GM23338 (cell line): ENCODE measurements at regions not wholly inside any gene's neighbourhood (a gene's known extent, or its start where the extent isn't known, plus 50 kb on each side); places are given as distances from the start of the nearest gene placed in this dataset.
A peak's percentile ranks its signal among the peaks of the same experiment; 100 is the strongest.

Experiments used
- ATAC-seq: fragments of 200-7000 bp; cut with Tn5 transposase; 3 replicates; pipeline ENCODE4 v1.9.1; 2020
- DNase-seq: peaks from one replicate; pipeline ENCODE4 v3.0.0-alpha.2; 2015; ENCODE audit warnings: low spot score
- H2AFZ ChIP-seq: fragments of 200-600 bp; sonication (generic); 2 replicates; pipeline ENCODE4 v1.8.0; 2016; ENCODE audit warnings: antibody characterized with exemption, mild to moderate bottlenecking, moderate library complexity
- H3F3A ChIP-seq: fragments of 200-600 bp; sonication (generic); replicated peaks from 2 replicates; pipeline ENCODE4 v1.8.0; 2017; ENCODE audit warnings: antibody characterized with exemption, mixed run types, low read depth
- H3K27ac ChIP-seq: fragments of 200-600 bp; sonication (generic); 2 replicates; pipeline ENCODE4 v1.6.1; 2016; ENCODE audit warnings: low read depth
- H3K27me3 ChIP-seq: fragments of 200-600 bp; sonication (generic); 2 replicates; pipeline ENCODE4 v1.8.0; 2016; ENCODE audit warnings: mild to moderate bottlenecking, mixed run types, moderate library complexity; ENCODE audit not compliant: insufficient read depth
- H3K36me3 ChIP-seq: fragments of 200-600 bp; sonication (generic); 2 replicates; pipeline ENCODE4 v1.8.0; 2016; ENCODE audit warnings: mild to moderate bottlenecking; ENCODE audit not compliant: insufficient read depth
- H3K4me1 ChIP-seq: fragments of 200-600 bp; sonication (generic); 2 replicates; pipeline ENCODE4 v1.8.0; 2016; ENCODE audit warnings: mild to moderate bottlenecking, moderate library complexity; ENCODE audit not compliant: insufficient read depth
- H3K4me2 ChIP-seq: fragments of 200-600 bp; sonication (generic); 2 replicates; pipeline ENCODE4 v1.7.1; 2017; ENCODE audit warnings: mixed run types
- H3K4me3 ChIP-seq: fragments of 200-600 bp; sonication (generic); 2 replicates; pipeline ENCODE4 v1.6.1; 2016; ENCODE audit warnings: mixed run types
- H3K79me2 ChIP-seq: fragments of 200-600 bp; sonication (generic); replicated peaks from 2 replicates; pipeline ENCODE4 v1.8.0; 2017; ENCODE audit warnings: mild to moderate bottlenecking; ENCODE audit not compliant: insufficient read depth
- H3K9me2 ChIP-seq: fragments of 200-600 bp; sonication (generic); 2 replicates; pipeline ENCODE4 v1.8.0; 2017; ENCODE audit not compliant: insufficient read depth
- H4K20me1 ChIP-seq: fragments of 200-600 bp; sonication (generic); replicated peaks from 2 replicates; pipeline ENCODE4 v1.8.0; 2017; ENCODE audit warnings: mild to moderate bottlenecking; ENCODE audit not compliant: insufficient read depth
- H3K27ac Mint-ChIP-seq: 2 replicates; pipeline ENCODE4 v1.8.0; 2020; ENCODE audit warnings: inconsistent platforms, mild to moderate bottlenecking, moderate library complexity, mixed read lengths
- H3K27me3 Mint-ChIP-seq: 3 replicates; pipeline ENCODE4 v1.8.0; 2022; ENCODE audit warnings: low read depth, mild to moderate bottlenecking, moderate library complexity, mixed read lengths, inconsistent platforms; ENCODE audit not compliant: insufficient read depth, poor library complexity
- H3K36me3 Mint-ChIP-seq: 3 replicates; pipeline ENCODE4 v1.8.0; 2021; ENCODE audit warnings: low read depth, mild to moderate bottlenecking, inconsistent platforms, moderate library complexity, mixed read lengths
- H3K4me1 Mint-ChIP-seq: 3 replicates; pipeline ENCODE4 v1.8.0; 2020; ENCODE audit warnings: mild to moderate bottlenecking, inconsistent platforms, mixed read lengths
- H3K4me3 Mint-ChIP-seq: 3 replicates; pipeline ENCODE4 v1.8.0; 2021; ENCODE audit warnings: moderate library complexity, mild to moderate bottlenecking, inconsistent platforms, mixed read lengths
- H3K9me3 Mint-ChIP-seq: 3 replicates; pipeline ENCODE4 v1.8.0; 2020; ENCODE audit warnings: moderate library complexity, mild to moderate bottlenecking, inconsistent platforms, mixed read lengths
- CREB1 ChIP-seq: fragments of 250-450 bp; sonication (Bioruptor Pico); IDR thresholded peaks from 2 replicates; pipeline ENCODE4 v1.5.0; 2020; ENCODE audit warnings: low read depth, mild to moderate bottlenecking, moderate library complexity
- EZH2 ChIP-seq: fragments of 200-600 bp; sonication (generic); IDR thresholded peaks from one replicate; pipeline ENCODE4 v1.8.0; 2017; ENCODE audit warnings: antibody characterized with exemption, mild to moderate bottlenecking, low read depth; ENCODE audit not compliant: unreplicated experiment
- EZH2phosphoT487 ChIP-seq: fragments of 200-600 bp; sonication (generic); IDR thresholded peaks from one replicate; pipeline ENCODE4 v1.8.1; 2018; ENCODE audit warnings: antibody characterized with exemption; ENCODE audit not compliant: unreplicated experiment
- JUNB ChIP-seq: IDR thresholded peaks from one replicate; pipeline ENCODE4 v1.6.1; 2016; ENCODE audit warnings: antibody characterized with exemption; ENCODE audit not compliant: unreplicated experiment
- NANOG ChIP-seq: IDR thresholded peaks from 2 replicates; pipeline ENCODE4 v1.6.1; 2016; ENCODE audit warnings: antibody characterized with exemption, borderline replicate concordance
- POLR2AphosphoS5 ChIP-seq: IDR thresholded peaks from 2 replicates; pipeline ENCODE4 v1.6.1; 2016; ENCODE audit warnings: antibody characterized with exemption, low read depth
- STAT1 ChIP-seq: IDR thresholded peaks from one replicate; pipeline ENCODE4 v1.6.1; 2016; ENCODE audit warnings: antibody characterized with exemption; ENCODE audit not compliant: unreplicated experiment
- ZNF114 ChIP-seq: fragments of 250-450 bp; sonication (Bioruptor Pico); IDR thresholded peaks from 2 replicates; pipeline ENCODE4 v1.5.0; 2020; ENCODE audit warnings: mild to moderate bottlenecking, moderate library complexity
- ZNF331 ChIP-seq: fragments of 250-450 bp; sonication (Bioruptor Pico); IDR thresholded peaks from 2 replicates; pipeline ENCODE4 v1.5.0; 2020; ENCODE audit warnings: low read depth, mild to moderate bottlenecking, moderate library complexity
- ZNF462 ChIP-seq: fragments of 250-450 bp; sonication (Bioruptor Pico); IDR thresholded peaks from 2 replicates; pipeline ENCODE4 v1.5.0; 2020; ENCODE audit warnings: mild to moderate bottlenecking, moderate library complexity
- TF ChIP-seq, protein P1 (sequence below), 2 experiments: fragments of 200-600 bp in 1 of 2; sonication (generic) in 1 of 2; conservative IDR thresholded peaks; 2 replicates each; pipeline versions ENCODE4 v1.5.1 to v1.6.1; 2016 to 2017; ENCODE audit warnings: antibody characterized with exemption in 2 of 2, low read depth in 2 of 2, mild to moderate bottlenecking in 2 of 2, moderate library complexity in 1 of 2
- TF ChIP-seq, protein P2 (sequence below): IDR thresholded peaks from one replicate; pipeline ENCODE4 v1.6.1; 2018; ENCODE audit warnings: antibody characterized with exemption; ENCODE audit not compliant: unreplicated experiment
- TF ChIP-seq, protein P3 (sequence below): IDR thresholded peaks from 2 replicates; pipeline ENCODE4 v1.6.1; 2016; ENCODE audit warnings: antibody characterized with exemption

DNA sequence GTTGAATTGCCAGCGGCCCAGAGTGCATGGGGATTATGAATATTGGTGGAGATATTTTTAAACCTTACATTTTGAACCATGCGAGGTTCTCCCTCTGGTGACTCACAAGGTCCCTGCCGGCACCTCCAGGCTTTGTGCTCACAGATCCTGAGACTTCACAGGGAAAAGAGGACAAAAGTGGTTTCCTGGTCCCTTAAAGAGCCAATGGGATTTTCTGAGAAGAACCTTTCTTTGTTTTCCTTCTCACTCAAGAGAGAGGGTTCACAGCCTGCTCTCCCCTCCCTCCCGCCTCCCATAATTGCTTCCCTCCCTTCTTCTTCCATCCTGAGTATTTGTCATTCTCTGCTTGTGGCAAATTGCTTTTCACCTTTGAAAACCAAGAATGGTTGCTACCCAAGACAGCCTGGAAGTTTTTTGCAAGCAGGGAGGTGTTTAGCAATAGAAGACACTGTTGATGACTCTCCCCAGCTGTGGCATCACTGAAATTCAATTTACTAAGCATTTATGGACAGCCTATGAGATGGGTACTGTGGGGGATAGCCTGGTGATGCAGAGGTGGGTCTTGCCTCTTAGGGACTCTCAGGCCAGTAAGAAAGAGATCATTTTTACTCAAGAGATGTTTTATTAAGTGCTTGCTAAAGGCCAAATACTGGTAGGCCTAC, 76.6 kb downstream of the CPN2 start:
- TF ChIP-seq EZH2 (no peak), NANOG (no peak), ZNF331 (CRISPR knock-in tag) (no peak), ZNF462 (CRISPR knock-in tag) (no peak), STAT1 (no peak), POLR2AphosphoS5 (no peak), ZNF114 (CRISPR knock-in tag) (no peak), JUNB (no peak), CREB1 (CRISPR knock-in tag) (no peak), EZH2phosphoT487 (no peak)
- TF ChIP-seq, protein P1, sequence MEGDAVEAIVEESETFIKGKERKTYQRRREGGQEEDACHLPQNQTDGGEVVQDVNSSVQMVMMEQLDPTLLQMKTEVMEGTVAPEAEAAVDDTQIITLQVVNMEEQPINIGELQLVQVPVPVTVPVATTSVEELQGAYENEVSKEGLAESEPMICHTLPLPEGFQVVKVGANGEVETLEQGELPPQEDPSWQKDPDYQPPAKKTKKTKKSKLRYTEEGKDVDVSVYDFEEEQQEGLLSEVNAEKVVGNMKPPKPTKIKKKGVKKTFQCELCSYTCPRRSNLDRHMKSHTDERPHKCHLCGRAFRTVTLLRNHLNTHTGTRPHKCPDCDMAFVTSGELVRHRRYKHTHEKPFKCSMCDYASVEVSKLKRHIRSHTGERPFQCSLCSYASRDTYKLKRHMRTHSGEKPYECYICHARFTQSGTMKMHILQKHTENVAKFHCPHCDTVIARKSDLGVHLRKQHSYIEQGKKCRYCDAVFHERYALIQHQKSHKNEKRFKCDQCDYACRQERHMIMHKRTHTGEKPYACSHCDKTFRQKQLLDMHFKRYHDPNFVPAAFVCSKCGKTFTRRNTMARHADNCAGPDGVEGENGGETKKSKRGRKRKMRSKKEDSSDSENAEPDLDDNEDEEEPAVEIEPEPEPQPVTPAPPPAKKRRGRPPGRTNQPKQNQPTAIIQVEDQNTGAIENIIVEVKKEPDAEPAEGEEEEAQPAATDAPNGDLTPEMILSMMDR (conservative IDR thresholded peaks at IDR 0.05; ENCODE audit: low read depth in 2 of 2), result no peak
- TF ChIP-seq, protein P2, sequence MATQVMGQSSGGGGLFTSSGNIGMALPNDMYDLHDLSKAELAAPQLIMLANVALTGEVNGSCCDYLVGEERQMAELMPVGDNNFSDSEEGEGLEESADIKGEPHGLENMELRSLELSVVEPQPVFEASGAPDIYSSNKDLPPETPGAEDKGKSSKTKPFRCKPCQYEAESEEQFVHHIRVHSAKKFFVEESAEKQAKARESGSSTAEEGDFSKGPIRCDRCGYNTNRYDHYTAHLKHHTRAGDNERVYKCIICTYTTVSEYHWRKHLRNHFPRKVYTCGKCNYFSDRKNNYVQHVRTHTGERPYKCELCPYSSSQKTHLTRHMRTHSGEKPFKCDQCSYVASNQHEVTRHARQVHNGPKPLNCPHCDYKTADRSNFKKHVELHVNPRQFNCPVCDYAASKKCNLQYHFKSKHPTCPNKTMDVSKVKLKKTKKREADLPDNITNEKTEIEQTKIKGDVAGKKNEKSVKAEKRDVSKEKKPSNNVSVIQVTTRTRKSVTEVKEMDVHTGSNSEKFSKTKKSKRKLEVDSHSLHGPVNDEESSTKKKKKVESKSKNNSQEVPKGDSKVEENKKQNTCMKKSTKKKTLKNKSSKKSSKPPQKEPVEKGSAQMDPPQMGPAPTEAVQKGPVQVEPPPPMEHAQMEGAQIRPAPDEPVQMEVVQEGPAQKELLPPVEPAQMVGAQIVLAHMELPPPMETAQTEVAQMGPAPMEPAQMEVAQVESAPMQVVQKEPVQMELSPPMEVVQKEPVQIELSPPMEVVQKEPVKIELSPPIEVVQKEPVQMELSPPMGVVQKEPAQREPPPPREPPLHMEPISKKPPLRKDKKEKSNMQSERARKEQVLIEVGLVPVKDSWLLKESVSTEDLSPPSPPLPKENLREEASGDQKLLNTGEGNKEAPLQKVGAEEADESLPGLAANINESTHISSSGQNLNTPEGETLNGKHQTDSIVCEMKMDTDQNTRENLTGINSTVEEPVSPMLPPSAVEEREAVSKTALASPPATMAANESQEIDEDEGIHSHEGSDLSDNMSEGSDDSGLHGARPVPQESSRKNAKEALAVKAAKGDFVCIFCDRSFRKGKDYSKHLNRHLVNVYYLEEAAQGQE, result no peak
- TF ChIP-seq, protein P3, sequence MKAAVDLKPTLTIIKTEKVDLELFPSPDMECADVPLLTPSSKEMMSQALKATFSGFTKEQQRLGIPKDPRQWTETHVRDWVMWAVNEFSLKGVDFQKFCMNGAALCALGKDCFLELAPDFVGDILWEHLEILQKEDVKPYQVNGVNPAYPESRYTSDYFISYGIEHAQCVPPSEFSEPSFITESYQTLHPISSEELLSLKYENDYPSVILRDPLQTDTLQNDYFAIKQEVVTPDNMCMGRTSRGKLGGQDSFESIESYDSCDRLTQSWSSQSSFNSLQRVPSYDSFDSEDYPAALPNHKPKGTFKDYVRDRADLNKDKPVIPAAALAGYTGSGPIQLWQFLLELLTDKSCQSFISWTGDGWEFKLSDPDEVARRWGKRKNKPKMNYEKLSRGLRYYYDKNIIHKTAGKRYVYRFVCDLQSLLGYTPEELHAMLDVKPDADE, result no peak
- Mint-ChIP-seq H3K4me3 (peak overlapping the region; percentile 46), H3K4me1 (peaks cover 33% of the 10 kb centered on the region), H3K27ac (peak overlapping the region; percentile 22; the same call in 1 of the 2 replicates), H3K9me3 (peaks cover 18% of the 10 kb centered on the region), H3K27me3 (peaks cover 46% of the 10 kb centered on the region), H3K36me3 (peaks cover 13% of the 10 kb centered on the region)
- no peak for ATAC-seq
- no peak overlapping the region for H3K4me3 ChIP-seq
- H3F3A ChIP-seq, result peaks cover 15% of the 10 kb centered on the region
- H2AFZ ChIP-seq, result no peak overlapping the region
- no peak overlapping the region for H3K27ac ChIP-seq
- no peaks in the 10 kb centered on the region for H3K27me3 ChIP-seq
- H3K79me2 ChIP-seq, result no peaks in the 10 kb centered on the region
- no peak overlapping the region for H3K4me2 ChIP-seq
- DNase-seq, result no peak
- no peaks in the 10 kb centered on the region for H3K36me3 ChIP-seq
- no peaks in the 10 kb centered on the region for H3K9me2 ChIP-seq
- peaks cover 16% of the 10 kb centered on the region for H3K4me1 ChIP-seq
- H4K20me1 ChIP-seq, result no peaks in the 10 kb centered on the region
